IMR-90 (cell line): ENCODE measurements at regions not wholly inside any gene's neighbourhood (a gene's known extent, or its start where the extent isn't known, plus 50 kb on each side); places are given as distances from the start of the nearest gene placed in this dataset.

Experiments used
- ATAC-seq: fragments of 200-7000 bp; cut with Tn5 transposase; 2 replicates; pipeline ENCODE4 v1.9.1; 2020; ENCODE audit warnings: low read depth, mild to moderate bottlenecking, moderate library complexity
- BruUV-seq: library from RNA; stranded (reverse); fragments of 400-500 nt; replicated peaks from 2 replicates; lab custom pipeline; 2021; lab: Mats Ljungman, UMichigan
- CTCF ChIA-PET: fragments of 300-600 bp; formaldehyde crosslinking; extraction: SDS; loops from one replicate; lab custom pipeline; 2021; ENCODE audit warnings: antibody characterized with exemption; lab: Yijun Ruan, JAX
- POLR2A ChIA-PET: fragments of 300-600 bp; sonication (Branson Sonifier 250); formaldehyde crosslinking; loops from one replicate; lab custom pipeline; 2022; ENCODE audit warnings: antibody characterized with exemption; ENCODE audit not compliant: unreplicated experiment; lab: Charles Lee
- DNase-seq: peaks from one replicate; pipeline ENCODE4 v3.0.0; 2013
- H2AFZ ChIP-seq: replicated peaks from 2 replicates; pipeline ENCODE3; 2013; ENCODE audit warnings: low read length, mild to moderate bottlenecking; ENCODE audit not compliant: poor library complexity
- H2AK5ac ChIP-seq: 2 replicates; pipeline ENCODE4 v1.6.1; 2013; ENCODE audit warnings: low read depth, low read length, inconsistent platforms
- H2AK9ac ChIP-seq: replicated peaks from 2 replicates; pipeline ENCODE3; 2013; ENCODE audit warnings: mild to moderate bottlenecking, low read depth, low read length, moderate library complexity; ENCODE audit not compliant: poor library complexity
- H2BK120ac ChIP-seq: 2 replicates; pipeline ENCODE4 v1.6.1; 2013; ENCODE audit warnings: low read depth, low read length, inconsistent platforms
- H2BK15ac ChIP-seq: 3 replicates; pipeline ENCODE4 v1.6.1; 2013; ENCODE audit warnings: low read depth, low read length, inconsistent platforms
- H2BK20ac ChIP-seq: 2 replicates; pipeline ENCODE4 v1.6.1; 2013; ENCODE audit warnings: low read depth, mild to moderate bottlenecking, inconsistent platforms, low read length, moderate library complexity
- H2BK5ac ChIP-seq: 2 replicates; pipeline ENCODE4 v1.6.1; 2013; ENCODE audit warnings: mild to moderate bottlenecking, low read depth, low read length, inconsistent platforms; ENCODE audit not compliant: poor library complexity, severe bottlenecking
- H3K14ac ChIP-seq: replicated peaks from 2 replicates; pipeline ENCODE4 v1.6.1; 2013; ENCODE audit warnings: low read depth, low read length, inconsistent platforms
- H3K18ac ChIP-seq: 2 replicates; pipeline ENCODE4 v1.6.1; 2013; ENCODE audit warnings: low read depth, low read length, control low read depth
- H3K23ac ChIP-seq: 2 replicates; pipeline ENCODE4 v1.6.1; 2013; ENCODE audit warnings: low read depth, low read length, inconsistent platforms
- H3K27ac ChIP-seq: 2 replicates; pipeline ENCODE4 v1.5.1; 2013; ENCODE audit warnings: mild to moderate bottlenecking, control low read depth, low read length; ENCODE audit not compliant: insufficient read depth
- H3K27me3 ChIP-seq: 2 replicates; pipeline ENCODE4 v1.6.1; 2013; ENCODE audit warnings: low read length; ENCODE audit not compliant: control insufficient read depth, insufficient read depth
- H3K36me3 ChIP-seq: 2 replicates; pipeline ENCODE4 v1.6.1; 2013; ENCODE audit warnings: low read length, mixed read lengths; ENCODE audit not compliant: control insufficient read depth, insufficient read depth
- H3K4ac ChIP-seq: 2 replicates; pipeline ENCODE4 v1.6.1; 2013; ENCODE audit warnings: low read depth, low read length, inconsistent platforms
- H3K4me1 ChIP-seq: 2 replicates; pipeline ENCODE4 v1.6.1; 2013; ENCODE audit warnings: low read length, mixed read lengths; ENCODE audit not compliant: control insufficient read depth, insufficient read depth
- H3K4me2 ChIP-seq: 2 replicates; pipeline ENCODE4 v1.6.1; 2013; ENCODE audit warnings: low read depth, mild to moderate bottlenecking, control low read depth, low read length, moderate library complexity
- H3K4me3 ChIP-seq: 2 replicates; pipeline ENCODE4 v1.5.1; 2013; ENCODE audit warnings: low read depth, mild to moderate bottlenecking, control low read depth, low read length, moderate library complexity; ENCODE audit not compliant: insufficient read depth
- H3K56ac ChIP-seq: 2 replicates; pipeline ENCODE4 v1.6.1; 2013; ENCODE audit warnings: low read length, inconsistent platforms; ENCODE audit not compliant: insufficient read depth; ENCODE audit errors: extremely low read depth
- H3K79me1 ChIP-seq, 2 experiments: 2 replicates each; pipeline ENCODE4 v1.6.1; 2013; ENCODE audit warnings: low read length in 2 of 2, inconsistent platforms in 1 of 2, low read depth in 1 of 2
- H3K9ac ChIP-seq: 2 replicates; pipeline ENCODE4 v1.6.1; 2013; ENCODE audit warnings: low read depth, low read length, control low read depth
- H3K9me1 ChIP-seq: 2 replicates; pipeline ENCODE4 v1.6.1; 2013; ENCODE audit warnings: low read length, inconsistent platforms; ENCODE audit not compliant: insufficient read depth
- H3K9me3 ChIP-seq: 2 replicates; pipeline ENCODE4 v1.6.1; 2013; ENCODE audit warnings: low read length; ENCODE audit not compliant: control insufficient read depth, insufficient read depth
- H4K20me1 ChIP-seq: 2 replicates; pipeline ENCODE4 v1.6.1; 2013; ENCODE audit warnings: low read length, inconsistent platforms; ENCODE audit not compliant: insufficient read depth
- H4K5ac ChIP-seq: 2 replicates; pipeline ENCODE4 v1.6.1; 2013; ENCODE audit warnings: mild to moderate bottlenecking, low read depth, low read length, control low read depth
- H4K8ac ChIP-seq, 2 experiments: 2 replicates each; pipeline ENCODE4 v1.6.1; 2013; ENCODE audit warnings: low read depth in 2 of 2, low read length in 2 of 2, control low read depth in 1 of 2, inconsistent platforms in 1 of 2
- H4K91ac ChIP-seq: 2 replicates; pipeline ENCODE4 v1.6.1; 2013; ENCODE audit warnings: low read depth, low read length, inconsistent platforms; ENCODE audit not compliant: insufficient read depth
- BHLHE40 ChIP-seq: fragments of 150-350 bp; IDR thresholded peaks from 2 replicates; pipeline ENCODE4 v1.6.1; 2016; ENCODE audit warnings: mild to moderate bottlenecking, low read depth, low read length
- CEBPB ChIP-seq: IDR thresholded peaks from 2 replicates; pipeline ENCODE4 v1.6.1; 2012; ENCODE audit warnings: low read depth, low read length, improper control_type of control experiment
- CHD1 ChIP-seq: IDR thresholded peaks from 2 replicates; pipeline ENCODE4 v1.6.1; 2012; ENCODE audit warnings: low read depth, low read length, improper control_type of control experiment
- CTCF ChIP-seq: conservative IDR thresholded peaks from 2 replicates; pipeline ENCODE4 v1.5.1; 2012; ENCODE audit warnings: mild to moderate bottlenecking, low read depth, low read length, improper control_type of control experiment
- ELK1 ChIP-seq: fragments of 150-350 bp; IDR thresholded peaks from 2 replicates; pipeline ENCODE4 v1.6.1; 2016; ENCODE audit warnings: low read depth, mild to moderate bottlenecking, low read length, moderate library complexity, borderline replicate concordance
- MAZ ChIP-seq: IDR thresholded peaks from 2 replicates; pipeline ENCODE4 v1.6.1; 2012; ENCODE audit warnings: low read depth, mild to moderate bottlenecking, low read length, improper control_type of control experiment, moderate library complexity, borderline replicate concordance
- POLR2A ChIP-seq: IDR thresholded peaks from 2 replicates; pipeline ENCODE4 v1.6.1; 2012; ENCODE audit warnings: mild to moderate bottlenecking, low read depth, low read length
- RAD21 ChIP-seq: IDR thresholded peaks from 2 replicates; pipeline ENCODE4 v1.6.1; 2012; ENCODE audit warnings: low read length, improper control_type of control experiment
- RCOR1 ChIP-seq: IDR thresholded peaks from 2 replicates; pipeline ENCODE4 v1.6.1; 2012; ENCODE audit warnings: mild to moderate bottlenecking, low read length, improper control_type of control experiment; ENCODE audit not compliant: insufficient replicate concordance
- RFX5 ChIP-seq: IDR thresholded peaks from 2 replicates; pipeline ENCODE4 v1.8.0; 2012; ENCODE audit warnings: low read depth, mild to moderate bottlenecking, low read length, moderate library complexity
- SMC3 ChIP-seq: fragments of 150-350 bp; IDR thresholded peaks from 2 replicates; pipeline ENCODE4 v1.6.1; 2016; ENCODE audit warnings: low read depth, mild to moderate bottlenecking, antibody characterized with exemption, low read length, moderate library complexity
- USF2 ChIP-seq: fragments of 150-350 bp; IDR thresholded peaks from 2 replicates; pipeline ENCODE4 v1.6.1; 2017; ENCODE audit warnings: mild to moderate bottlenecking, antibody characterized with exemption, low read length, low read depth
- WGBS, 2 experiments: methylation state at CpG; one replicate each; pipeline versions ENCODE4 v1.1.5 to v1.1.7; 2013; ENCODE audit warnings: missing lambda C conversion rate in 2 of 2; ENCODE audit not compliant: insufficient read length in 1 of 2; ENCODE audit errors: extremely low coverage in 2 of 2; 5-methylcytosine and 5-hydroxymethylcytosine counted together
- dilution Hi-C: fragments of 300-500 bp; cut with HindIII; formaldehyde crosslinking; loops from one replicate; pipeline ENCODE4 v1.14.3; 2018; ENCODE audit warnings: low sequenced_read_pairs; ENCODE audit not compliant: unreplicated experiment
- in situ Hi-C: fragments of 300-500 bp; cut with MboI; formaldehyde crosslinking; loops from 3 replicates; pipeline ENCODE4 v1.14.3; 2019; ENCODE audit warnings: low sequenced_read_pairs, inconsistent platforms, mixed read lengths
- intact Hi-C: fragments of 100-400 bp; cut with micrococcal nuclease; formaldehyde crosslinking; loops from 2 replicates; pipeline ENCODE4 v1.10.0; 2022

- intact Hi-C loops = loop anchor here (5.0 to 10.0 kb wide), 4 partner anchors 51 to 494 kb away; partner anchors contain the start of gene YWHAQ
- peak overlapping the region; percentile 47; the same call in 1 of the 2 replicates for H2BK120ac ChIP-seq
- H4K20me1 ChIP-seq = no peaks in the 10 kb centered on the region
- dilution Hi-C loops = no loop called here
- peaks cover 0 to 9% of the 10 kb centered on the region in 2 experiments; a peak in 1 of 4 replicates for H3K79me1 ChIP-seq
- H3K9me3 ChIP-seq = no peaks in the 10 kb centered on the region
- in situ Hi-C loops = loop anchor here (10.0 kb wide), 2 partner anchors 194 to 234 kb away; no protein-coding TSS in a partner anchor
- H3K18ac ChIP-seq = no peak overlapping the region
- ATAC-seq = peak; percentile 16
- H3K56ac ChIP-seq = no peak overlapping the region
- no peak overlapping the region for H3K4me2 ChIP-seq
- no peak overlapping the region for H3K9ac ChIP-seq
- H3K36me3 ChIP-seq = no peaks in the 10 kb centered on the region
- peak overlapping the region in 1 of 2 experiments; percentile 66; a peak in 2 of 4 replicates for H4K8ac ChIP-seq
- peaks cover 16% of the 10 kb centered on the region for H3K4me1 ChIP-seq
- H3K9me1 ChIP-seq = peaks cover 11% of the 10 kb centered on the region
- peak overlapping the region; percentile 75 for H2AFZ ChIP-seq
- no peak overlapping the region for H3K4me3 ChIP-seq
- BruUV-seq = no TSS peak
- peak overlapping the region; percentile 43; the same call in 1 of the 2 replicates for H4K91ac ChIP-seq
- H3K27ac ChIP-seq = no peak overlapping the region
- peak overlapping the region; percentile 68 for H2AK9ac ChIP-seq
- H2BK15ac ChIP-seq = peak overlapping the region; percentile 74; the same call in 1 of the 3 replicates
- H3K14ac ChIP-seq = peak overlapping the region; percentile 42; the same call in 1 of the 2 replicates
- no peak overlapping the region for H4K5ac ChIP-seq
- CTCF ChIA-PET = interaction anchor here (0.9 kb wide), 1 partner anchor 230 kb away, joined by 3 read pairs; no protein-coding TSS in a partner anchor
- WGBS, 2 experiments = no CpG with 5 or more reads among the region's 6 CpGs
- peak overlapping the region; percentile 78 for H2AK5ac ChIP-seq
- H2BK20ac ChIP-seq = peak overlapping the region; percentile 51; the same call in 1 of the 2 replicates
- no peaks in the 10 kb centered on the region for H3K27me3 ChIP-seq
- DNase-seq = peak; percentile 68
- H3K23ac ChIP-seq = no peak overlapping the region
- H3K4ac ChIP-seq = peak overlapping the region; percentile 61
- H2BK5ac ChIP-seq = no peak overlapping the region
- POLR2A ChIA-PET = no interaction called here
- no peak for TF ChIP-seq RFX5
- no peak for TF ChIP-seq BHLHE40
- no peak for TF ChIP-seq RCOR1
- TF ChIP-seq RAD21 = no peak
- no peak for TF ChIP-seq CHD1
- no peak for TF ChIP-seq CEBPB
- no peak for TF ChIP-seq SMC3
- no peak for TF ChIP-seq MAZ
- no peak for TF ChIP-seq CTCF
- TF ChIP-seq POLR2A = no peak
- no peak for TF ChIP-seq ELK1
- TF ChIP-seq USF2 = no peak
Observed at GRCh38 chr2:9141091-9141667, 65.4 kb upstream of the ASAP2 start.
